ENCODE measurements at regions not wholly inside any gene's neighbourhood (a gene's known extent, or its start where the extent isn't known, plus 50 kb on each side); places are given as distances from the start of the nearest gene placed in this dataset.

DNA sequence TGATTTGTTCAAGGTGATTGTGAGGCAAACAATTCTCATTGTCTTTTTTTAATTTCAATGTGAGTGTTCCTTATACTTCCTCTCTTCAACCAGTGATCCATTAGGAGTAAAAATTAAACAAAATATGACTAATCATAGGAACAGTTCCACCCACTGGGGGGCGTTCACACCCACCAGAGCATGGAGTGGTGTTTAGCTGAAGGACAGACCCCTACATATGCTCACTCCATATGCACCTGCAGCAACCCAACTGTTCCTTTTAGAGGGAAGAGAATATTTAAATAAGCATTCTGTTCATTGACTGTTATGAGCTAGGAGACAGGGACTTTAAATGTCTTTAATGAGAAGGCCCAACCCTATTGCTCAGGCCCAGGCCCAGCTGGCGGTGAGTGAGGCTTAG lies 78.7 kb upstream of the DRD2 start:
- DNase-seq (ENCODE audit: low spot score): no peak

DNA sequence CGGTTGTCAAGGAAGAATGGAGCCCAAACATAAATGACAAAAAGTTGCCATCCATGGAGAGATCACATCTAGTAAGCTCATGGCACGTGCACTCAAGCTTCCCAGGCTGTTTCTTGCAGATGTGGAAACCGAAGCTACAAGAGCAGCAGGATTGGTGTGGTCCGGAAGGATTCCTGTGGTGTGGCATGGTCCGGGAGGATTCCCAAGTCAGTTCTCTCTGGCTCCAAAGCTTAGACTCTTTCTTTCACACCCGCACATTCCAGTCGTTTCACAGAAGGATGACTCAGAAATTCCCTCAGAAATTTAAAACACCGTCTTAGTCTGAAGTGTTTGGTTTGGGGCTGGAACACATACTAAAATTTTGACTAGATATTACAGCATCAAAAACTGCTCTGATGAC lies 78.0 kb upstream of the DRD2 start:
- no peak for DNase-seq (ENCODE audit: low spot score)

DNA sequence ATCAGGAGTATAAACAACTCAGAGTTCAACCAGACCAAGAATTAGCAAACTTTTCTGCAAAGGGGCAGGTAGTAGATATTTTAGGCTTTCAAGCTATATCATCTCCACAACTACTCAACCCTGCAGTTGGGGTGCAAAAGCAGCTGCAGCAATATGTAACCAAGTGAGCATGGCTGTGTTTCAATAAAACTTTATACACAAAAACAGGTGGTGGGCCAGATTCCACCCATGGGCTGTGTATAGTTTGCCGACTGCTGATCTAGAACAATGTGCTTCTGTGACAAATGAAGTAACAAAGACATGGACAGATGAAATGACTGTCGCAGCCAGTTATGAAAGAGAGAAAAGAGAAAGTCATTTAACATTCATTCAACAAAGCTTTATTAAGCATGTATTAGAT lies 77.1 kb upstream of the DRD2 start:
- no peak for DNase-seq (ENCODE audit: low spot score)

DNA sequence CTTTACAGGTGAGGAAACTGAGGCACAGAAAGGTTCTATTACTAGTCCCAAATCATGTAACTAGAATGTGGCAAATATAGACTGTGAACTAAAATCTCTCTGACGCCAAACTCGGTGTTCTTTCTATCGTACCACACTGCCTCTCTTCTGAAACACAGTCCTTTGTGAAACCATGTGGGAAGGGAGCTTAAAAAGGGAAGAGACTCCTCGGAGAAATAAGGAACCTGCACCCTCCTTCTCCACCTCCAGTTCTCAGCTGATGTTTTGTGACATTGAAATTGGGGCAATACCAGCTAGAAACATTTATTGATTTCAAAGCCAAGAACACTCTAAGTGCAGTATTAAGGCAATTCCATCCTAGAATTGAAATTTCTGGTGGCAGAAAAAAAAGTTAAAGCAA lies 76.4 kb upstream of the DRD2 start:
- DNase-seq (ENCODE audit: low spot score): peak; percentile 7

DNA sequence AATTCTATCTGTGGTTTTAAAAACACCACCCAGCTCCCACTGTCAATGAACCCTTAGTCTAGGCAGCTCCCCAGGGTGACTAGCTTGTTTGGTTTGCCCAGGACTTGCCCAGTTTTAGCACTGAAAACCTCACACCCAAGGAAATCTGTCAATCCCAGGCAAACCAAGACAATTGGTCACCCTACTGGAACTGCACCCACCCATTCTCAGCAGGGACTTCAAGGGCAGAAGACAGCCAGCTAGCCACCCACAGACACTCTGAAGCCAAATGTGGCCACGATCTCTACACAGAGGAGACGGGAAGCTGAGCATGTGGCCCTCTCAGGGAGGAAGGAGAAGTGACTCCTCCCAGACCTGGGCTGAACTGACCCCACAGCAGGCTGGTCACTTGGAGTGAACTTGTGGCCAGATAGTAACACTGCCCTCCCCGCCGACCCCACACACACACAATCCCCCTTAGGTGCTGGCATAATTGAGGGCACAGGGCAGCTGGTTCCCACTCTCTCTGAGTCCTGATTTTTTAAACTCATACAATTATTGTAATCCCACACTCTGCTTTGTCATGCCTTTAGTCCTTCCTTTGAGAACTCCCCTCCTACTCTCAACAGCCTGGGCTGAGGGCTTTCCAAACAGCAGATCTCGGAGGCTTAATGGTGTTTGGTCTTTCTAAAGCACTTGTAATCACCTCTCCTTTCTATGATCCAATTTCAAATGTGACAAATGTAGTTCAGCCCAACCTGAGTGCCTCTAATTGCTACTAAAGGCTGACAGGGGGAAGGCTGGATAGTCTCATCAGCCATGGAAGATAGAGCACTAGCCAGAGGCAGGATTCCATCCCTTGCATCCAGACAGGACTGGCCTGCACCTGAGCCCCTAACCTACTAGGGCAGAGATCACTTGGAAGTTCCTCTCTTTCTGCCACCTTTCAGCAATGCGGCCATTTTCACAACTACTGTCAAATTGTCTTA lies 74.7 kb upstream of the DRD2 start:
- DNase-seq (ENCODE audit: low spot score): peak; percentile 5

DNA sequence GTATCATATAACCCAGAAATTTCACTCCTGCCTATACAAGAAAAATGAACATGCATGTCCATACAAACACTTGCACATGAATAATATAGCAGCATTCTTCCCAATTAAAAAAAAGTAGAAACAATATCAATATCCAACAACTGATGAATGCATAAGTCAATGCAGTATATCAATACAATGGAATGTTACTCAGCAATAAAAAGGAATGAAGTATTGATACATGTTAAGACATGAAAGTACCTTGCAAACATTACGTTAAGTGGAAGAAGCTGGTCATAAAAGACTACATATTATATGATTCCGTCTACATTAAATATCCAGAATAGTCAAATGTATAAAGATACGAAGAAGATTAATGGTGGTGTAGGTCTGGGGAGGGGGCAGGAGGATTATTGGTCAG lies 73.9 kb upstream of the DRD2 start:
- no peak for DNase-seq (ENCODE audit: low spot score)

DNA sequence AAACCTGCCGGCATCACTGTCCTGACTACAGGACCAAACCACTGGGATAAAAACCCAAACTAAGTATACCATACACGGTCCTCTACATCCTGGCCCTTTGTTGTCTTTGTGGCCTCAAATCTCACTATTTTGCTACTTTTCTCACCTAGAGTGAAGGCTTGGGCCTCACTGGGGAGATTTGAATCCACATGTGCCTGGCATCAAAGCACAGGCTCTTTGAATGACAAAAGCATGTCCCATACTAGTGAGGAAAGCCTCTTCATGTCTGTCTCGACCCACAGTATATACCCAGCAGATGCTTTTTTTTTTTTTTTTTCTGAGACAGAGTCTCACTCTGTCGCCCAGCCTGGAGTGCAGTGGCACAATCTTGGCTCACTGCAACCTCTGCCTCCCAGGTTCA lies 72.5 kb upstream of the DRD2 start:
- DNase-seq (ENCODE audit: low spot score): no peak

DNA sequence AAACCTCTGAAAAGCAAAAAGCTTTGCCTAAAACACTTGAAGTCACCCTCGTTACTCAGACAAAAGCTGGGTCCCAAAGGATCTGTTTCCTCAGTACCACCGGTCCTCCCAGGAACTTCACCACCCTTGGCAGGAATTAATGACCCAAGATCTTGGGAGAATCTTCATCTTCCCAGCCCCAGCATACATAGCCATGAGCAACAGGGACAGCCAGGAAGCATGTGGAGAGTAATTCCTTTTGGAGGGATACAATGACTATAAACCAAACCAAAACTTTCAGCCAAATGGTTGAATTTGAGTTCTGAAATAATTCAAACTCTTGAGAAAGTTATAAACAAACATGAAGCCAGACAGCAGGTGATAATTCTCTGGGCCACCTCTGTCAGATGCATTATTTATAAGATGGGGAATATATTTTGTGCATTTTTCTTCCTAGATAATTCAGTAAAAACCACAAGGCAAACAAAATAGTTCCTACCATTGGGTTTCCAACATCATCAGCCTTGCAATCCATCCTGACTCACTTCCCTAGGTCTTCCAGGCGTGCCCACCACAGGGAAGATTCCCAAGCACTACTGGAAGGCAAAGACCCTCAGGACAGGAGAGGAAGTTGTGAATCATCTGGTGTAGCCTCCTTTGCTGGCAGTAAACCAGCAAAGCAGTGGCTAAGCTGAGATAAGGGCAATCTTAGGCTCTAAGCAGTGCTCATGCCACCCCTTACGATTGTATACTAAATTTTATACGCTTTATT lies 71.7 kb upstream of the DRD2 start:
- DNase-seq (ENCODE audit: low spot score): no peak

DNA sequence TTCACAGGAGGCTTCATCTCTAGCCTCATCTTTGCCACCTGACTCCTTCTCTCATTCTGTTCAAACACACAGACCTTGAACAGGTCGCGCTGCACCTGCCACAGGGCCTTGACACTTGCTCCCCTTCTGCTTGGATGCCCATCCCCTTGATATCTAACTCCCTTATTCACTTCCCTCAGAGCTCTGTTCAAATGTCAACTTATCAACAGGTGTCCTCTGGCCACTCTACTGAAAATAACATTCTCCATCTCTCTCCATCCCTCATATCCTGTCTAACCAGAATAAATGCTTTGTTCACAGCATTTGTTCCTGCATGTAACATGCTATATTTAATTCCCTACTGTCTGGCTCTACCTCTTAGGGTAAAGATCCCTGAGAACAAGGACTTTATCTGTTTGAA lies 67.2 kb upstream of the DRD2 start:
- no peak for DNase-seq (ENCODE audit: low spot score)

DNA sequence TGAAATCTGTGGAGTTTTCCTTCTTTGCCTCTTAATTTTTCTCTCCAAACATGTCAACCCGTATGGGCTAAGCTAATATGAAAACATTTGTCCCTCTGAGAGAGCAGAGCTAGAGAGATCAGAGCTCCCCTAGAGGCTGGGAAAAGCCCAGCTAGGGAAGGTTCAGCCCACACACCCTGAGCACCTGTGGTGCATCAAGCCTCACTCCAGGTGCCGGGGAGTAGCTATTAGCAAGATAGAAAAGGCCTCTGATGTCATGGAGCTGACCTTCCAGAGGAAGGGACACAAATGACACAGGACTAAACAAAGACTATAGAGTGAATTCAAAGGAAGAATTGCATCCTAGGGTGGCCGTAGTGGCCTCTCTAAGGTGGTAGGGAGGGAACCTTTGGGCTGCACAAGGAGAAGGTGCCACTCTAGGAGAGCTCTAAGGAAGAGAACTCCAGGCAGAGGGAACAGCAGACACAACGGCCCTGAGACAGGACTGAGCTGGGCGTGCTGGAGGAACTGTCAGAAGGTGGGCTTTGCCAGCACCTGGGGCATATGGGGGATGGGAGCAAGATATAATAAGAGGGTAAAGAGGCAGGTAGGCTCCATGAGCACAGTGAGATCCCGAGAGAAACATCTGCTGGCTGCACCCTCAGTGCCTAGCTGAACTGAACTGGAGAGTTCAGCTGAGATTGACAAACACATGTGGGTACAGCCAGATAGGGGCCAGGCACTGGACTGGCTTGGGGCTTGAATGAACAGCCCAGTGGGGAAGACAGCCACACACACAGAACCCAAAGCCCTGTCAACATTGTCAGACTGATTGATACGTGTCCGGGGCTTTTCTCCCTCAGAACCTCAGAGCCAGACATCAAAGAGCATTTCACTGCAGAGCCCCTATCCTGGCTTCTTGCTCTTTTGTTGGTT lies 65.5 kb upstream of the DRD2 start:
- no peak for DNase-seq (ENCODE audit: low spot score)

DNA sequence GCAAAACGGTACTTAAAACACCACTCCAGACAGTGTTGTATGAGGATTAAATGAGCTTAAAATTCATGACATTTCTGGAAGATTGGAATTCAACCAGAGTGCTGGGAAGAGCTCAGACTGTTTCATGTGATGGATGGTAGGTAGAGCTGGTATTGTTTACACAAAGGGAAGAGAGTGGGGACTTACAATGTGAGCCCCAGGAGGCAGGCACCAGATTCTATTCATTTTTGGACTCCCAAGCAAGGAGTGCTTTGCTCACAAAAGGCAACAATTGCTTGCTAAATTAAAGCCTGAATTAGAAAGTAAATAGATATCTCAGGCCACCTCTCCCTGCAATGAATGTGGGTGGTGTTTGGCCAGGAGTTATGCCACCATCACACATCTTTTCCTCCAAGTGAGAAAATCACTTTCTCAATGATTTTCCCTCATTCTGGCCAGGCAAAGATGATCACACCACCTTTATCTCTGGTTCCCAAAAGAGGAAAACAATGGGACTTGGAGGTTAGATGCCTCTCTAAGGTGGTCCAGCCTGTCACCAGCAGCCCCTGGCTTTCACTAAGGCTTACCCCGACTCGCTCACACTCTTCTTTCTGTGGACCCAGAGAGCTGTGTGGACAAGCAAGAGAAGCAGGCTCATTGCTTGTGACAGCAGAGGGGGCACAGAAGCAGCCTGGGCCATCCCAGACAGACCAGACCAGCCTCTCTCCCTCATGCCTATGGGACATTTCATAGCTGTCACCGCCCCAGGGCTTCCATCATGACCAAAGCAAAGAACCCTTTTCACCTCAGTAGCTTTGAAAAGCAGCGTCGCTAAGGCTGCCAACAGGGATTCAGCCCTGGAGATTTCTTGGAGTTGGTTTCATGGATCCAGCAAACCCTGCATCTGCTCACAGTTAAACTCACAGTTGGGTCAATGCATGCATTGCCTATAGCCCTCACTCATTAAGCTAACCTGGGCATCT lies 63.5 kb upstream of the DRD2 start:
- DNase-seq (ENCODE audit: low spot score): no peak

DNA sequence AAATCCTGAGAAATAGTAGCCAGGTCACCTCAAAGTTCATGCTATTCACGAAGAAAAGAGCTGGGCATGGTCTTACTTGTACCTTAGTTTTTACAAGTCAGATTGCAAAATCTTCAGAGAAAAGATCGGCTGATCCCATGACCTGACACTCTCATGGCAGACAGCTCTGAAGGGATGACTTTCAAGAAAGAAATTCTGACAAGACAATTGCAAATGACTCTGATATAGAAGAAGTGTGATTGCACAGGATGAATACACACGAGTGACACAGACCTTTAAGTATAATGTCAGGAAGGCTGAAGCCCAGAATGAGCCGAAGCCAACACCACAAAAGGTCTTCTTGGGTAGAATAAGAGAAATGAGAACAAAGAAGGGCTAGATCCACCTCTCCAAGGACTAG lies 59.4 kb upstream of the DRD2 start:
- no peak for DNase-seq (ENCODE audit: low spot score)

DNA sequence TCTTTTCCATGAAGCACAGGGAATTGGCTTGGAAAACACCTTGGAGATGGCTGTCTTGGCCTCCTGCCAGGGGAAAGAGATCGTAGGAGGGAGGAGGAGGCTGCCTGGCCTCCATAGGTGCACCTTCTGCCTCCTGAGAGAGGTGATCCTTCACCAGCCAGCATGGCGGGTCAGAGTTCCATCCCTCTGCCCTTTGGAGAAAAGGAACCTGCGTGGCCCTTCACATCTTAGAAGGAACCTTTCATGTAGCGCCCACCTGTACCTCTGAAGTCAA lies 58.2 kb upstream of the DRD2 start:
- DNase-seq (ENCODE audit: low spot score): no peak

DNA sequence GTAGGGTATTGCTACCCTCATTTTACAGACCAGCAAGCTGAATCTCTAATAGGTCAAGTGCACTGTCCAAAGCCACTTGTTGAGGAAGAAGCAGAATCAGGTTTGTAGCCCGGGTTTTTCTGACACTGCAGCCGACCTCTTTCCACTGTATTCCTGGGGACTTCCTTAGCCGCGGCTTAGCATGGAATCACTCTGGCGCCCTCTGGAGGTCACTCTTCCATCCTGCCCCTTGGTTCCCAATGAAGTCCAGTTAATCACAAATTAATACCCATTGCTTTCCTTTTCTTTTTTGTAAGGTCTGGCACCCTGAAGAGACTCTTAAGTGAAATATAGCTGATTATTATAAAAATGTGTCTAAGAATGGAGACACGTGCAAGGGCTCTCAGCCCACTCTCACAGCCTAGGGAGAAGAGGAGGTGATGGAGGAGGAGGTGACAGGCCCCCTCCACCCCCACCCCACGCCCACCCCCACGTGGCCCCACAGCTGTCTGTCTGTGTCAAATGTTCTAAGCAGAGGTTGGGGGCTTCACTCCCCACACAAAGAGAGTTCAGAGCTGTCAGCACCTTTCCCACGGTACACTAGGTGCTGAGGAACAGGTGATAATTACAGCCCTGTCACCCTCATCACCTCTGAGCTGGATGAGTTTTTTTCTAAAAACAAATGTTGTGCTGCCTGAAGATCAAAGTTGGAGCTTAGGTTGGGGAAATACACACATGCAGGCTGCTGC lies 57.7 kb upstream of the DRD2 start:
- DNase-seq (ENCODE audit: low spot score): peak; percentile 80

DNA sequence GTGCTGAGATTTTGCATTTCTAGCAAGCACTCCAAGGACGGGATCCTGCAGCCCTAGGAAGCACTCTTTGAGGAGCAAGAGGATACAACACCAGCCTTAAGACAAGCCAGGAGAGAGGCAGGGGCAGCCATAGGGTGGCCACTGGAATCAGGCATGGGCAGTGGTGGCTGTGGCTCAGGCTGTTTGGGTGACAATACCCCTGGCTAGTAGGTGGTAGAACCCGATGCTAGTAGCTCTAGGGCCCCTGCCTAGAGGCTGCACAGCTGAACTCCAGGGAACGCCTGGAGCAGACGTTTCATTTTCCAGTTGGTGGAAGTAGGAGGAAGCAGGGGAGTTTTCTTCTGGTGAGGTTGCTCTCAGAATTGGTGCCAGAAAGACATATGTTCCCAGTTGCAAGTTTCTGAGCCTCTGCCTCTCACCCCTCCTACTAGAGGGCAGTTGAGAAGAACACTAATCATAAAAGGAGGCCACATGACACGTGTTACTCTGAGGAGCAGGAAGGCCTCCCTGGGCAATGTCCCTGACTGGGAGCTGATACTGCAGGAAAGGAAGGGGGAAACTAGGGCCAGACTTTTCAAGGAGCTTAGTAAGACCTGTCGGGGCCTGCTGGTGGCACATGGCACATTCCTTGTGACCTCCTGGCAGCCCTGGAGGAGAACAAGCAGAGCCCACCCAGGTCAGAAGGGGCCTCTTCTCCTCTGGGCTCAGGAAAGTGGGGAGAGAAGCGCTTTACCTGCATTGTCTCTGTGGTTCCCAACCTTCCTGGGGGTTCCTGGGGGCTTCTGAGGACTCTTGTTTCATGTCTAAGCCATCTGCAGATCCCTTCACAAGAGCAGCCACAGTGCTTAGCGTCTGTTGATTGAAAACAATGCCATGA lies 56.6 kb upstream of the DRD2 start:
- no peak for DNase-seq (ENCODE audit: low spot score)

DNA sequence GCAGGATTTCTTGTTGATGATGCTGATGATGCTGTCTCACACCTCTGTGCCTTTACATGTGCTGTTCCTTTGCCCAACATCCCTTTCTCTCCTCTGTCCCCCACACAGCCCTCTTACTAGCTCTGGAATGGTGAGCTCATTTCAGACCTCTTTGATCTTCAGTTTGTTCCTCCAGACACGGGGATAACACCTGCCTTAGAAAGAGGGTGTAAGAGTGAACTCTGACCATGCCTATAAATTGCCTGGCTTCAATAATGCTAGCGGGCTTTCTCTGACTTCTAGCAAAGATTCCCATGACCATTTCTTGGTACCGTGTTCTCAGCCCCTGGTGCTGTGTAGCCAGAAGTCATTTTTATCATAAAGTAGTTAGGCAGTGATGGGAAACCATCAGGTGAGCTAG lies 55.9 kb upstream of the DRD2 start:
- DNase-seq (ENCODE audit: low spot score): no peak

DNA sequence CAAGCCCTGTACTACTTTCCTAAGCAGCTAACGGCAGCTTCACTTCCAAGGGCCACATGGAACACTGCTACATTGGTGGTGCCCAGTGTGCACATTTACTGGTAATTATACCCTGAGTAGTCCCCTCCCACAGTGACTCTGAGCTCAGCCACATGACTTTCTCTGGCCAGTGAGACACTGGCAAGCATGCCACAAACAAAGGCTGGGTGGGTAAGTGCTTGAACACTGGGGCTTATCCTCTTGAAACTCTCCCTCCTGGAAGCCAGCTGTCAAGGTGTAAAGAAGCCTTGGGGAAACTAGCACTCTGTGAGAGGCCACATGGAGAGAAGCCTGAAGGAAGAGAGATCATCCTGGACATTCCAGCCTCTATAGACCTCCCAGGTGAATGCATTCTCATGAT lies 54.4 kb upstream of the DRD2 start:
- no peak for DNase-seq (ENCODE audit: low spot score)

DNA sequence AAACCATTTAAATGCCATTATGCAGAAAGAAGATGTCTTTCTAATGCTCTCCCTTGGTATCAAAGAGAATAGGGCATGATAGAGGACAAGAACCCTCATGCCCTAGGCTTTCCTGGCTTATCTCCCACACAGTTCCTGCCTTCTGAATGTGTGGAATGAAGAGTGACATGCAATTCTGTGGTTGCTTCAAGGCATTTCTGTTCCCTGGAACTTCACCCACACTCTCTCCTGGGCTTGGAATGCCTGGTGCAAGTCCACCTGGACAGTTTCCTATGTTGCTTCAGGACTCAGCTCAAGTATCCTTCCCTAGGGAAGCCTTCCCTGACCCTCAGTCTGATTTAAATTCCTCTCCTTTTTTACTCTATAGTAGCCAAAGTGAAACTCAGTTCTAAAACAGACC lies 53.8 kb upstream of the DRD2 start:
- DNase-seq (ENCODE audit: low spot score): no peak

DNA sequence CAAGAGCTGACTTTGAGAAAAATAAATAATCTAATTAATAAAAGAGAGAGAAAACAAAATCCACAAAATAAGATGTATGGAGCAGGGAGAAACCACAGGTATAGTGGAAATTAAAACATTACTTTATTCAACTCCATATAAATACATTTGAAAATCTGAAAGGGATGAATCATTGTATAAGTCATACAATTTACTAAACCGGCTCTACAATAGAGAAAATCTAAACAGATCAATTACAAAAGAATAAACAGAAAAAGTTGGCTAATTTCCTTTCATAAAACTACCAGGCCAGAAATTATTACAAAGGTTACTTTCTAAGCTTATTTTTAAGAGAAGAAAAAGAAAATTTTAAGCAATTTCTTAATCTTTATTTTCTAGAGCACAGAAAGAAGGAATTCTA lies 51.3 kb upstream of the DRD2 start:
- no peak for DNase-seq (ENCODE audit: low spot score)
